Stomach (tissue), 8 donors: ENCODE measurements at regions not wholly inside any gene's neighbourhood (a gene's known extent, or its start where the extent isn't known, plus 50 kb on each side); places are given as distances from the start of the nearest gene placed in this dataset.

ENCODE experiments used
- DNase-seq, 2 donors: peaks; one replicate each; pipeline versions ENCODE4 v3.0.0 to v3.0.0-alpha.2; 2013 to 2019
- H3K27ac ChIP-seq, 5 donors: fragments of 200-600 bp in 4 of 5; sonication (generic) in 4 of 5; one replicate each; pipeline ENCODE4 v1.5.1; 2013 to 2019; ENCODE audit warnings: mild to moderate bottlenecking in 1 of 5, moderate library complexity in 1 of 5
- H3K27me3 ChIP-seq, 3 donors: fragments of 200-600 bp; sonication (generic); one replicate each; pipeline ENCODE4 v1.5.1; 2017 to 2019; ENCODE audit warnings: mixed run types in 1 of 3
- H3K36me3 ChIP-seq, 4 donors: fragments of 200-600 bp; sonication (generic); 1 replicate in 3 of 4; 2 replicates in 1 of 4; pipeline ENCODE4 v1.5.1; 2016 to 2019
- H3K4me1 ChIP-seq, 4 donors: fragments of 200-600 bp; sonication (generic); one replicate each; pipeline ENCODE4 v1.5.1; 2016 to 2019
- H3K4me3 ChIP-seq, 4 donors: fragments of 200-600 bp; sonication (generic) in 3 of 4; one replicate each; pipeline ENCODE4 v1.5.1; 2016 to 2019; ENCODE audit warnings: mild to moderate bottlenecking in 1 of 4
- H3K9me3 ChIP-seq, 4 donors: fragments of 200-600 bp; sonication (generic); one replicate each; pipeline ENCODE4 v1.5.1; 2016 to 2019
- CTCF ChIP-seq, 7 experiments: fragments of 450-650 bp in 4 of 7; fragments of 200-600 bp in 3 of 7; sonication (generic) in 3 of 7; IDR thresholded peaks; one replicate each; pipeline ENCODE4 v1.5.1; 2016 to 2019; ENCODE audit warnings: antibody characterized with exemption in 7 of 7, control low read depth in 2 of 7, mild to moderate bottlenecking in 1 of 7
- EP300 ChIP-seq: sonication (generic); formaldehyde crosslinking; IDR thresholded peaks from one replicate; pipeline ENCODE4 v1.6.1; 2017; ENCODE audit warnings: antibody characterized with exemption
- POLR2A ChIP-seq, 4 donors: fragments of 450-650 bp; IDR thresholded peaks; one replicate each; pipeline ENCODE4 v1.6.1; 2016; ENCODE audit warnings: antibody characterized with exemption in 4 of 4, control low read depth in 2 of 4, mild to moderate bottlenecking in 1 of 4, moderate library complexity in 1 of 4
- POLR2AphosphoS5 ChIP-seq, 3 donors: sonication (generic); formaldehyde crosslinking; IDR thresholded peaks; one replicate each; pipeline ENCODE4 v1.6.1; 2016; ENCODE audit warnings: antibody characterized with exemption in 3 of 3
- WGBS, 5 donors: extraction: QIAGEN DNeasy Blood & Tissue Kit in 3 of 5; methylation state at CpG; one replicate each; pipeline versions ENCODE4 v1.1.5 to v1.1.7; 2013 to 2018; 5-methylcytosine and 5-hydroxymethylcytosine counted together
- intact Hi-C: fragments of 100-400 bp; cut with DNase I; formaldehyde crosslinking; loops from one replicate; pipeline ENCODE4 v1.15.1; 2023; ENCODE audit warnings: low total_unique reads
- donor health status: healthy with polysubstance abuse.
- donor health status: Bipolar disorder and iron deficiency.
- donor health status: healthy.

- DNase-seq = no peak
- Histone ChIP-seq H3K4me1 (no peaks in the 10 kb centered on the region), H3K4me3 (no peak overlapping the region), H3K36me3 (peaks cover 0 to 10% (median 0%) of the 10 kb centered on the region in 4 donors), H3K27ac (no peak overlapping the region), H3K9me3 (peaks cover 0 to 24% (median 10%) of the 10 kb centered on the region in 4 donors), H3K27me3 (no peaks in the 10 kb centered on the region)
- 76 to 91% (median 83%) methylated on average over 4 of the region's 4 CpGs for WGBS, 5 donors
- no peak for TF ChIP-seq POLR2AphosphoS5 (IDR thresholded peaks at IDR 0.05)
- TF ChIP-seq CTCF (IDR thresholded peaks at IDR 0.05) = no peak
- no peak for TF ChIP-seq POLR2A (IDR thresholded peaks at IDR 0.05)
- no peak for TF ChIP-seq EP300
- intact Hi-C loops = no loop called here
Measured at GRCh38 chr1:38640371-38640770, 219.2 kb downstream of the RRAGC start.

GRCh38 chr1:38628241-38628640, 231.3 kb downstream of the RRAGC start:
- intact Hi-C loops = no loop called here

GRCh38 chr1:38625939-38626338, 233.6 kb downstream of the RRAGC start:
- no peak for TF ChIP-seq POLR2AphosphoS5 (IDR thresholded peaks at IDR 0.05)
- TF ChIP-seq CTCF (IDR thresholded peaks at IDR 0.05) = no peak
- no peak for TF ChIP-seq EP300
- TF ChIP-seq POLR2A (IDR thresholded peaks at IDR 0.05) = no peak
- Histone ChIP-seq H3K4me3 (no peak overlapping the region), H3K27me3 (no peaks in the 10 kb centered on the region), H3K9me3 (peaks cover 0 to 18% (median 4%) of the 10 kb centered on the region in 4 donors), H3K36me3 (no peaks in the 10 kb centered on the region), H3K4me1 (peaks cover 0 to 8% (median 0%) of the 10 kb centered on the region in 4 donors), H3K27ac (no peak overlapping the region)
- DNase-seq = no peak
- intact Hi-C loops = no loop called here
- 69 to 75% (median 73%) methylated on average over 6 of the region's 6 CpGs for WGBS, 5 donors

More at GRCh38 chr1:38628241-38628640, 231.3 kb downstream of the RRAGC start:
- DNase-seq = no peak
- Histone ChIP-seq H3K9me3 (peaks cover 0 to 19% (median 6%) of the 10 kb centered on the region in 4 donors), H3K4me3 (no peak overlapping the region), H3K27ac (no peak overlapping the region), H3K36me3 (no peaks in the 10 kb centered on the region), H3K4me1 (peaks cover 0 to 8% (median 0%) of the 10 kb centered on the region in 4 donors), H3K27me3 (no peaks in the 10 kb centered on the region)
- TF ChIP-seq EP300 = no peak
- TF ChIP-seq POLR2A (IDR thresholded peaks at IDR 0.05) = no peak
- no peak for TF ChIP-seq POLR2AphosphoS5 (IDR thresholded peaks at IDR 0.05)
- no peak for TF ChIP-seq CTCF (IDR thresholded peaks at IDR 0.05)
- WGBS, 5 donors = 77 to 92% (median 81%) methylated on average over 1 of the region's 1 CpG

- H3K9me3 ChIP-seq = peaks cover 0 to 3% (median 0%) of the 10 kb centered on the region in 4 donors
- no peak for TF ChIP-seq EP300
- TF ChIP-seq POLR2A (IDR thresholded peaks at IDR 0.05) = no peak
- TF ChIP-seq POLR2AphosphoS5 (IDR thresholded peaks at IDR 0.05) = no peak
- TF ChIP-seq CTCF (IDR thresholded peaks at IDR 0.05) = no peak
- no peak overlapping the region for H3K27ac ChIP-seq
- peak in 1 of 2 donors; percentile 56 for DNase-seq
- no peaks in the 10 kb centered on the region for H3K36me3 ChIP-seq
- intact Hi-C loops = no loop called here
- no peaks in the 10 kb centered on the region for H3K27me3 ChIP-seq
- 69 to 80% (median 73%) methylated on average over 14 of the region's 14 CpGs for WGBS, 5 donors
- peaks cover 0 to 8% (median 0%) of the 10 kb centered on the region in 4 donors for H3K4me1 ChIP-seq
- H3K4me3 ChIP-seq = no peak overlapping the region
Measured at GRCh38 chr1:38624336-38625039, 235.1 kb downstream of the RRAGC start.
